Breast epithelium (tissue), 3 donors: ENCODE measurements at regions not wholly inside any gene's neighbourhood (a gene's known extent, or its start where the extent isn't known, plus 50 kb on each side); places are given as distances from the start of the nearest gene placed in this dataset.

Experiments used
- CTCF ChIP-seq, 3 donors: fragments of 450-650 bp; IDR thresholded peaks; one replicate each; pipeline ENCODE4 v1.5.1; 2016 to 2017; ENCODE audit warnings: antibody characterized with exemption in 3 of 3, mild to moderate bottlenecking in 3 of 3, moderate library complexity in 3 of 3
- POLR2A ChIP-seq: fragments of 450-650 bp; IDR thresholded peaks from one replicate; pipeline ENCODE4 v1.6.1; 2016; ENCODE audit warnings: antibody characterized with exemption, mild to moderate bottlenecking, moderate library complexity
- POLR2AphosphoS5 ChIP-seq, 3 donors: sonication (generic); formaldehyde crosslinking; IDR thresholded peaks; one replicate each; pipeline ENCODE4 v1.6.1; 2017; ENCODE audit warnings: antibody characterized with exemption in 3 of 3

- TF ChIP-seq POLR2A (no peak), CTCF (IDR thresholded peaks at IDR 0.05) (no peak), POLR2AphosphoS5 (IDR thresholded peaks at IDR 0.05) (no peak)
Observed at GRCh38 chr1:189409774-189410173, 1067.9 kb downstream of the BRINP3 start.
